ENCODE measurements at regions not wholly inside any gene's neighbourhood (a gene's known extent, or its start where the extent isn't known, plus 50 kb on each side); places are given as distances from the start of the nearest gene placed in this dataset.

DNA sequence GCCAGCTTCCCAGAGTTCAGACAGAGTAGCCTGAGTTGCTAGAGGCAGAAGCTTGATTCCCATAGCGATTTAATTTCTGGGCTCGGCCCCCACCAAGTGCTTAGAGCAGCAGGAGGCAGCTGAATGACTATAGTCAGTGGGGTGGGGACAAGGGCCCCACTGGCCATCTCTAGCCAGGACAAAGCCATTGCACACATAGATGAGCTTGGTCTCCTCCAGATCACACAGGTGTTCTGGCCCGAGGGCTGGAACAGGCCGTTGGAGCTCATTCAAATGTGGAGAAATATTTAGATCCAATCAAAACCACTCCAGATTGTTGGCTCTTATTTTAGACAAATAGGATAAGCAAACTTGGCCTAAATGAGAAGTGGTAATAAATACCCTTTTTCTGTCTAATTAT is 287.3 kb upstream of the NCKAP5 start:
- no peak for DNase-seq (ENCODE audit: low read depth in 1 of 2, low spot score in 2 of 2)
- no peaks in the 10 kb centered on the region for H3K4me1 ChIP-seq (replicated peaks in 1 of 4; ENCODE audit: control insufficient read depth in 3 of 4, insufficient read depth in 4 of 4, low read length in 3 of 4)
- H3K27me3 ChIP-seq (replicated peaks in 1 of 4; ENCODE audit: control insufficient read depth in 3 of 4, extremely low read depth in 1 of 4, insufficient read depth in 3 of 4, low read length in 3 of 4): no peaks in the 10 kb centered on the region
- no peak overlapping the region for H4K5ac ChIP-seq (ENCODE audit: insufficient read length, low read depth, low read length)
- WGBS, 2 experiments (ENCODE audit: extremely low coverage in 1 of 2, insufficient coverage in 1 of 2, insufficient read length in 1 of 2, insufficient replicate concordance in 2 of 2, low coverage in 1 of 2, low lambda C conversion rate in 2 of 2, missing lambda C conversion rate in 1 of 2): 79% methylated on average over 4 of the region's 4 CpGs; no CpG with 5 or more reads in 1 of the 2 experiments
- H2BK20ac ChIP-seq (ENCODE audit: low read length): no peak overlapping the region
- H2BK15ac ChIP-seq (ENCODE audit: low read length): no peak overlapping the region
- no peak overlapping the region for H3K23ac ChIP-seq (ENCODE audit: insufficient read length)
- no peaks in the 10 kb centered on the region for H3K79me1 ChIP-seq (ENCODE audit: low read depth, low read length)
- no peak overlapping the region for H2BK5ac ChIP-seq (ENCODE audit: low read depth, low read length)
- no peak overlapping the region for H3K27ac ChIP-seq (ENCODE audit: low read depth, low read length)
- TF ChIP-seq SIRT6 (IDR thresholded peaks at IDR 0.05; ENCODE audit: low read length) (no peak), CTBP2 (IDR thresholded peaks at IDR 0.05; ENCODE audit: borderline replicate concordance, insufficient read depth, insufficient read length, low read length) (no peak), RNF2 (IDR thresholded peaks at IDR 0.05; ENCODE audit: borderline replicate concordance, low read depth, low read length, missing control alignments, poor library complexity, severe bottlenecking) (no peak), TCF12 (IDR thresholded peaks at IDR 0.05; ENCODE audit: low read depth, low read length) (no peak)
- TF ChIP-seq, protein P1, sequence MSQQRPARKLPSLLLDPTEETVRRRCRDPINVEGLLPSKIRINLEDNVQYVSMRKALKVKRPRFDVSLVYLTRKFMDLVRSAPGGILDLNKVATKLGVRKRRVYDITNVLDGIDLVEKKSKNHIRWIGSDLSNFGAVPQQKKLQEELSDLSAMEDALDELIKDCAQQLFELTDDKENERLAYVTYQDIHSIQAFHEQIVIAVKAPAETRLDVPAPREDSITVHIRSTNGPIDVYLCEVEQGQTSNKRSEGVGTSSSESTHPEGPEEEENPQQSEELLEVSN (IDR thresholded peaks at IDR 0.05): no peak
- H3K9ac ChIP-seq (replicated peaks in 1 of 4; ENCODE audit: extremely low read depth in 1 of 4, low read depth in 3 of 4, low read length in 3 of 4): no peak overlapping the region
- H2AFZ ChIP-seq (ENCODE audit: low read length): no peak overlapping the region
- no peak overlapping the region for H2AK5ac ChIP-seq (ENCODE audit: low read depth, low read length)
- no peaks in the 10 kb centered on the region for H3K79me2 ChIP-seq (ENCODE audit: control insufficient read depth in 1 of 2, insufficient read depth in 2 of 2, low read length in 2 of 2)
- no peak overlapping the region for H3K4ac ChIP-seq (replicated peaks; ENCODE audit: insufficient read length, low read depth, low read length)
- no peak overlapping the region for H2BK12ac ChIP-seq (ENCODE audit: low read depth, low read length)
- H3K4me3 ChIP-seq (ENCODE audit: extremely low read depth in 1 of 4, insufficient read depth in 2 of 4, low read depth in 3 of 4, low read length in 4 of 4): no peak overlapping the region
- POLR2A ChIA-PET (ENCODE audit: partially characterized antibody): no interaction called here
- no peaks in the 10 kb centered on the region; the same call in 1 of the 2 replicates for H3K23me2 ChIP-seq (ENCODE audit: low read depth, low read length)
- H3K56ac ChIP-seq (replicated peaks; ENCODE audit: insufficient read length, low read depth, low read length): no peak overlapping the region
- no peak overlapping the region for H4K91ac ChIP-seq (replicated peaks; ENCODE audit: insufficient read length, low read length)
- CTCF ChIA-PET (ENCODE audit: partially characterized antibody): interaction anchor here (1.2 to 1.3 kb wide), 2 partner anchors 10 to 13 kb away, joined by 3 to 7 read pairs; no protein-coding TSS in a partner anchor
- H3K18ac ChIP-seq (ENCODE audit: extremely low read depth, low read length): no peak overlapping the region
- no peak overlapping the region; the same call in 1 of the 2 replicates for H4K8ac ChIP-seq (ENCODE audit: extremely low read depth, insufficient read depth, low read length)
- no peak overlapping the region for H3K4me2 ChIP-seq (ENCODE audit: insufficient read depth in 1 of 2, low read depth in 2 of 2, low read length in 2 of 2)
- no peak for FAIRE-seq
- H3K9me3 ChIP-seq (ENCODE audit: insufficient read depth in 2 of 2, low read depth in 1 of 2, low read length in 1 of 2): peaks cover 9 to 12% of the 10 kb centered on the region in 2 experiments; a peak in 2 of 4 replicates
- H3K14ac ChIP-seq (ENCODE audit: insufficient read length): no peak overlapping the region
- no peaks in the 10 kb centered on the region for H3K36me3 ChIP-seq (ENCODE audit: control insufficient read depth in 2 of 4, insufficient read depth in 4 of 4, low read length in 3 of 4)
- no peak overlapping the region for H2BK120ac ChIP-seq (replicated peaks; ENCODE audit: low read depth, low read length)
- no peaks in the 10 kb centered on the region for H4K20me1 ChIP-seq (replicated peaks in 1 of 2; ENCODE audit: control insufficient read depth in 1 of 2, insufficient read depth in 2 of 2, low read length in 2 of 2)

Data from H1 (cell line).